GM23248 (cell line): ENCODE measurements at regions not wholly inside any gene's neighbourhood (a gene's known extent, or its start where the extent isn't known, plus 50 kb on each side); places are given as distances from the start of the nearest gene placed in this dataset.

Source experiments
- EZH2 ChIP-seq: fragments of 200-600 bp; sonication (generic); IDR thresholded peaks from 2 replicates; pipeline ENCODE4 v1.6.1; 2018; ENCODE audit warnings: antibody characterized with exemption, mild to moderate bottlenecking; ENCODE audit not compliant: insufficient read depth, poor library complexity, severe bottlenecking
- EZH2phosphoT487 ChIP-seq: fragments of 200-600 bp; sonication (generic); IDR thresholded peaks from 2 replicates; pipeline ENCODE4 v1.6.1; 2018; ENCODE audit warnings: antibody characterized with exemption, moderate library complexity, mild to moderate bottlenecking, low read depth; ENCODE audit not compliant: insufficient read depth

GRCh38 chr12:66947119-66947518 lies 268.2 kb upstream of the GRIP1 start:
- TF ChIP-seq EZH2 (no peak), EZH2phosphoT487 (no peak)
